Body of pancreas (tissue), 4 donors: ENCODE measurements at regions not wholly inside any gene's neighbourhood (a gene's known extent, or its start where the extent isn't known, plus 50 kb on each side); places are given as distances from the start of the nearest gene placed in this dataset.

Source experiments
- ATAC-seq: fragments of 150-250 bp; one replicate; pipeline ENCODE4 v1.9.1; 2016
- DNase-seq, 4 donors: peaks; one replicate each; pipeline ENCODE4 v3.0.0-alpha.2; 2019
- H3K27ac ChIP-seq, 4 donors: fragments of 200-600 bp; sonication (generic); 1 replicate in 3 of 4; 2 replicates in 1 of 4; pipeline versions ENCODE4 v1.5.1 to v1.6.1; 2016 to 2019; ENCODE audit warnings: mild to moderate bottlenecking in 1 of 4, mixed read lengths in 1 of 4, moderate library complexity in 1 of 4
- H3K27me3 ChIP-seq, 2 donors: fragments of 200-600 bp; sonication (generic); one replicate each; pipeline ENCODE4 v1.6.0; 2016; ENCODE audit warnings: mild to moderate bottlenecking in 1 of 2
- H3K36me3 ChIP-seq, 2 donors: fragments of 200-600 bp; sonication (generic); replicated peaks in 1 of 2; 2 replicates each; pipeline ENCODE4 v1.5.1; 2016; ENCODE audit warnings: low read depth in 2 of 2; ENCODE audit not compliant: insufficient read depth in 1 of 2
- H3K4me1 ChIP-seq: fragments of 200-600 bp; sonication (generic); one replicate; pipeline ENCODE4 v1.6.0; 2016
- H3K4me3 ChIP-seq, 2 donors: fragments of 200-600 bp; sonication (generic); 1 replicate in 1 of 2; 2 replicates in 1 of 2; pipeline ENCODE4 v1.5.1; 2016 to 2019
- H3K9me3 ChIP-seq, 3 donors: fragments of 200-600 bp; sonication (generic); 1 replicate in 2 of 3; 2 replicates in 1 of 3; pipeline ENCODE4 v1.5.1; 2016
- CTCF ChIP-seq, 7 experiments: fragments of 450-650 bp in 4 of 7; fragments of 200-600 bp in 3 of 7; sonication (generic) in 3 of 7; IDR thresholded peaks; one replicate each; pipeline ENCODE4 v1.5.1; 2016 to 2019; ENCODE audit warnings: antibody characterized with exemption in 7 of 7
- POLR2A ChIP-seq, 3 donors: fragments of 450-650 bp; IDR thresholded peaks; one replicate each; pipeline ENCODE4 v1.6.1; 2016; ENCODE audit warnings: antibody characterized with exemption in 3 of 3, mild to moderate bottlenecking in 2 of 3
- WGBS, 2 donors: methylation state at CpG; one replicate each; pipeline ENCODE4 v1.1.5; 2017; 5-methylcytosine and 5-hydroxymethylcytosine counted together
- intact Hi-C: fragments of 100-400 bp; cut with DNase I; formaldehyde crosslinking; loops from one replicate; pipeline ENCODE4 v1.15.1; 2023

- H3K4me3 ChIP-seq: no peak overlapping the region
- no peaks in the 10 kb centered on the region for H3K9me3 ChIP-seq
- no peaks in the 10 kb centered on the region for H3K36me3 ChIP-seq
- H3K27ac ChIP-seq: no peak overlapping the region
- H3K4me1 ChIP-seq: no peaks in the 10 kb centered on the region
- TF ChIP-seq CTCF (IDR thresholded peaks at IDR 0.05) (no peak), POLR2A (IDR thresholded peaks at IDR 0.05) (no peak)
- intact Hi-C loops: no loop called here
- no peaks in the 10 kb centered on the region for H3K27me3 ChIP-seq
- ATAC-seq (no peak), DNase-seq (no peak)
- 6 to 14% methylated on average over 3 of the region's 3 CpGs for WGBS, 2 donors
These were observed 189.9 kb downstream of the TFEC start for GRCh38 chr7:115840702-115841101.

- no peak for ATAC-seq
- no peaks in the 10 kb centered on the region for H3K27me3 ChIP-seq
These were observed 191.7 kb downstream of the TFEC start for GRCh38 chr7:115838829-115839228.

GRCh38 chr7:115831371-115831770 is 199.2 kb downstream of the TFEC start:
- intact Hi-C loops: no loop called here
- no peaks in the 10 kb centered on the region for H3K36me3 ChIP-seq
- H3K27me3 ChIP-seq: no peaks in the 10 kb centered on the region
- 61 to 70% methylated on average over 1 of the region's 1 CpG for WGBS, 2 donors
- H3K4me3 ChIP-seq: no peak overlapping the region
- no peaks in the 10 kb centered on the region for H3K9me3 ChIP-seq
- TF ChIP-seq CTCF (IDR thresholded peaks at IDR 0.05) (no peak), POLR2A (IDR thresholded peaks at IDR 0.05) (no peak)
- H3K27ac ChIP-seq: no peak overlapping the region
- ATAC-seq (no peak), DNase-seq (no peak)
- H3K4me1 ChIP-seq: no peaks in the 10 kb centered on the region

More at GRCh38 chr7:115838829-115839228, 191.7 kb downstream of the TFEC start:
- no peak overlapping the region for H3K27ac ChIP-seq
- H3K4me1 ChIP-seq: no peaks in the 10 kb centered on the region
- intact Hi-C loops: no loop called here
- no peaks in the 10 kb centered on the region for H3K36me3 ChIP-seq
- no peak overlapping the region for H3K4me3 ChIP-seq
- TF ChIP-seq POLR2A (IDR thresholded peaks at IDR 0.05) (no peak), CTCF (IDR thresholded peaks at IDR 0.05) (no peak)
- no peak for DNase-seq
- H3K9me3 ChIP-seq: no peaks in the 10 kb centered on the region

- no peak overlapping the region for H3K27ac ChIP-seq
- ATAC-seq: no peak
- WGBS, 2 donors: 49 to 57% methylated on average over 3 of the region's 3 CpGs
These were observed 203.1 kb downstream of the TFEC start for GRCh38 chr7:115827305-115828045.

More at GRCh38 chr7:115827305-115828045, 203.1 kb downstream of the TFEC start:
- H3K27me3 ChIP-seq: no peaks in the 10 kb centered on the region
- TF ChIP-seq POLR2A (IDR thresholded peaks at IDR 0.05) (no peak), CTCF (IDR thresholded peaks at IDR 0.05) (no peak)
- DNase-seq: no peak
- no peaks in the 10 kb centered on the region for H3K9me3 ChIP-seq
- no peaks in the 10 kb centered on the region for H3K36me3 ChIP-seq
- no peak overlapping the region for H3K4me3 ChIP-seq
- intact Hi-C loops: no loop called here
- no peaks in the 10 kb centered on the region for H3K4me1 ChIP-seq
